H1 (cell line): ENCODE measurements at regions not wholly inside any gene's neighbourhood (a gene's known extent, or its start where the extent isn't known, plus 50 kb on each side); places are given as distances from the start of the nearest gene placed in this dataset.

ENCODE experiments used
- CTCF ChIA-PET: fragments of 300-600 bp; sonication (Branson Sonifier 250); formaldehyde crosslinking; loops from one replicate; lab custom pipeline; 2021; ENCODE audit not compliant: partially characterized antibody; lab: Charles Lee
- POLR2A ChIA-PET: fragments of 300-600 bp; sonication (Branson Sonifier 250); formaldehyde crosslinking; loops from one replicate; lab custom pipeline; 2021; ENCODE audit warnings: inconsistent platforms; ENCODE audit not compliant: partially characterized antibody; lab: Charles Lee
- DNase-seq, 2 experiments: peaks; one replicate each; pipeline versions ENCODE4 v3.0.0 to v3.0.0-alpha.2; 2010 to 2022; ENCODE audit warnings: low spot score in 2 of 2, low read depth in 1 of 2, mixed read lengths in 1 of 2
- FAIRE-seq: peaks from 2 replicates; lab custom pipeline; 2011; peaks lifted over from hg19 to GRCh38; lab: Jason Lieb, UNC
- H2AFZ ChIP-seq: 2 replicates; pipeline ENCODE4 v1.8.1; 2012; ENCODE audit warnings: low read length, inconsistent platforms
- H2AK5ac ChIP-seq: 2 replicates; pipeline ENCODE4 v1.6.1; 2013; ENCODE audit warnings: low read depth, low read length
- H2BK120ac ChIP-seq: replicated peaks from 2 replicates; pipeline ENCODE3; 2013; ENCODE audit warnings: low read depth, low read length, inconsistent platforms
- H2BK12ac ChIP-seq: 2 replicates; pipeline ENCODE4 v1.6.1; 2013; ENCODE audit warnings: low read depth, low read length
- H2BK15ac ChIP-seq: 2 replicates; pipeline ENCODE4 v1.6.1; 2013; ENCODE audit warnings: low read length
- H2BK20ac ChIP-seq: 2 replicates; pipeline ENCODE4 v1.6.1; 2013; ENCODE audit warnings: low read length
- H2BK5ac ChIP-seq: 2 replicates; pipeline ENCODE4 v1.6.1; 2013; ENCODE audit warnings: low read depth, low read length
- H3K14ac ChIP-seq: 2 replicates; pipeline ENCODE4 v1.6.1; 2013; ENCODE audit warnings: inconsistent platforms; ENCODE audit not compliant: insufficient read length
- H3K18ac ChIP-seq: 2 replicates; pipeline ENCODE4 v1.6.1; 2013; ENCODE audit warnings: low read length; ENCODE audit errors: extremely low read depth
- H3K23ac ChIP-seq: 2 replicates; pipeline ENCODE4 v1.6.1; 2013; ENCODE audit warnings: inconsistent platforms; ENCODE audit not compliant: insufficient read length
- H3K23me2 ChIP-seq: 2 replicates; pipeline ENCODE4 v1.6.1; 2013; ENCODE audit warnings: low read depth, low read length
- H3K27ac ChIP-seq: 2 replicates; pipeline ENCODE4 v1.6.1; 2011; ENCODE audit warnings: low read depth, low read length, inconsistent platforms
- H3K27me3 ChIP-seq, 4 experiments: replicated peaks in 1 of 4; 1 replicate in 1 of 4; 2 replicates in 3 of 4; pipeline versions ENCODE4 v1.6.1 to v1.8.1; 2011 to 2013; ENCODE audit warnings: low read length in 3 of 4, mild to moderate bottlenecking in 3 of 4, inconsistent platforms in 2 of 4, mixed read lengths in 2 of 4, moderate library complexity in 1 of 4; ENCODE audit not compliant: control insufficient read depth in 3 of 4, insufficient read depth in 3 of 4; ENCODE audit errors: extremely low read depth in 1 of 4
- H3K36me3 ChIP-seq, 4 experiments: 2 replicates each; pipeline versions ENCODE4 v1.6.1 to v1.8.1; 2011 to 2013; ENCODE audit warnings: mild to moderate bottlenecking in 4 of 4, low read length in 3 of 4, moderate library complexity in 2 of 4, control low read depth in 1 of 4, inconsistent platforms in 1 of 4; ENCODE audit not compliant: insufficient read depth in 4 of 4, control insufficient read depth in 2 of 4
- H3K4ac ChIP-seq: replicated peaks from 2 replicates; pipeline ENCODE3; 2013; ENCODE audit warnings: low read length, low read depth, mixed read lengths, inconsistent platforms; ENCODE audit not compliant: insufficient read length
- H3K4me1 ChIP-seq, 4 experiments: replicated peaks in 1 of 4; 1 replicate in 1 of 4; 2 replicates in 3 of 4; pipeline versions ENCODE4 v1.6.1 to v1.8.1; 2011 to 2013; ENCODE audit warnings: low read length in 3 of 4, inconsistent platforms in 2 of 4, mixed read lengths in 1 of 4; ENCODE audit not compliant: insufficient read depth in 4 of 4, control insufficient read depth in 3 of 4
- H3K4me2 ChIP-seq, 2 experiments: 2 replicates each; pipeline versions ENCODE4 v1.6.1 to v1.8.1; 2011 to 2013; ENCODE audit warnings: low read depth in 2 of 2, low read length in 2 of 2, control low read depth in 1 of 2, inconsistent platforms in 1 of 2, mild to moderate bottlenecking in 1 of 2; ENCODE audit not compliant: insufficient read depth in 1 of 2
- H3K4me3 ChIP-seq, 4 experiments: fragments of 200-600, 300-600 bp in 1 of 4; sonication (generic), shearing (Covaris generic), sonication (Bioruptor Twin) in 1 of 4; 2 replicates each; pipeline versions ENCODE4 v1.5.1 to v1.8.1; 2011 to 2016; ENCODE audit warnings: low read length in 4 of 4, low read depth in 3 of 4, control low read depth in 2 of 4, inconsistent platforms in 2 of 4, mild to moderate bottlenecking in 2 of 4, mixed read lengths in 1 of 4, moderate library complexity in 1 of 4; ENCODE audit not compliant: insufficient read depth in 2 of 4; ENCODE audit errors: extremely low read depth in 1 of 4
- H3K56ac ChIP-seq: replicated peaks from 2 replicates; pipeline ENCODE3; 2013; ENCODE audit warnings: low read depth, mild to moderate bottlenecking, mixed read lengths, low read length, inconsistent platforms; ENCODE audit not compliant: insufficient read length
- H3K79me1 ChIP-seq: 2 replicates; pipeline ENCODE4 v1.6.1; 2013; ENCODE audit warnings: low read depth, low read length, control low read depth
- H3K79me2 ChIP-seq, 2 experiments: 2 replicates each; pipeline versions ENCODE4 v1.6.1 to v1.8.1; 2012 to 2013; ENCODE audit warnings: low read length in 2 of 2, mild to moderate bottlenecking in 2 of 2, inconsistent platforms in 1 of 2; ENCODE audit not compliant: insufficient read depth in 2 of 2, control insufficient read depth in 1 of 2
- H3K9ac ChIP-seq, 4 experiments: replicated peaks in 1 of 4; 1 replicate in 1 of 4; 2 replicates in 3 of 4; pipeline versions ENCODE4 v1.6.1 to v1.8.1; 2011 to 2013; ENCODE audit warnings: low read depth in 3 of 4, low read length in 3 of 4, control low read depth in 2 of 4, mild to moderate bottlenecking in 2 of 4, moderate library complexity in 2 of 4, inconsistent platforms in 1 of 4; ENCODE audit errors: extremely low read depth in 1 of 4
- H3K9me3 ChIP-seq, 2 experiments: 2 replicates each; pipeline versions ENCODE4 v1.6.1 to v1.8.1; 2012 to 2013; ENCODE audit warnings: mild to moderate bottlenecking in 2 of 2, moderate library complexity in 2 of 2, control low read depth in 1 of 2, inconsistent platforms in 1 of 2, low read depth in 1 of 2, low read length in 1 of 2, mixed read lengths in 1 of 2; ENCODE audit not compliant: insufficient read depth in 2 of 2
- H4K20me1 ChIP-seq, 2 experiments: replicated peaks in 1 of 2; 2 replicates each; pipeline versions ENCODE3 to v1.8.1; 2011 to 2013; ENCODE audit warnings: inconsistent platforms in 2 of 2, low read length in 2 of 2, mild to moderate bottlenecking in 1 of 2; ENCODE audit not compliant: insufficient read depth in 2 of 2, control insufficient read depth in 1 of 2
- H4K5ac ChIP-seq: 2 replicates; pipeline ENCODE4 v1.6.1; 2013; ENCODE audit warnings: low read length, low read depth, mixed read lengths, inconsistent platforms; ENCODE audit not compliant: insufficient read length
- H4K8ac ChIP-seq: 2 replicates; pipeline ENCODE4 v1.8.0; 2013; ENCODE audit warnings: mild to moderate bottlenecking, moderate library complexity, low read length, inconsistent platforms; ENCODE audit not compliant: insufficient read depth; ENCODE audit errors: extremely low read depth
- H4K91ac ChIP-seq: replicated peaks from 2 replicates; pipeline ENCODE3; 2013; ENCODE audit warnings: low read length, mixed read lengths, inconsistent platforms; ENCODE audit not compliant: insufficient read length
- GTF2F1 ChIP-seq: IDR thresholded peaks from 2 replicates; pipeline ENCODE4 v1.6.1; 2012; ENCODE audit warnings: low read depth, low read length, improper control_type of control experiment, borderline replicate concordance
- MAFK ChIP-seq: IDR thresholded peaks from 2 replicates; pipeline ENCODE4 v1.6.1; 2012; ENCODE audit warnings: low read depth, mild to moderate bottlenecking, improper control_type of control experiment, low read length
- WGBS, 2 experiments: shearing (Covaris generic) in 1 of 2; methylation state at CpG; one replicate each; pipeline versions ENCODE4 v1.1.6 to v1.1.7; 2013 to 2015; ENCODE audit warnings: low lambda C conversion rate in 2 of 2, mixed read lengths in 2 of 2, inconsistent platforms in 1 of 2, low coverage in 1 of 2, missing lambda C conversion rate in 1 of 2; ENCODE audit not compliant: insufficient replicate concordance in 2 of 2, insufficient coverage in 1 of 2, insufficient read length in 1 of 2; ENCODE audit errors: extremely low coverage in 1 of 2, missing lambda C conversion rate in 1 of 2; 5-methylcytosine and 5-hydroxymethylcytosine counted together

GRCh38 chr14:97760050-97760449, 962.9 kb downstream of the VRK1 start:
- Histone ChIP-seq H2BK12ac (no peak overlapping the region), H3K4me3 (no peak overlapping the region), H2BK120ac (no peak overlapping the region), H2BK5ac (no peak overlapping the region), H2BK15ac (no peak overlapping the region), H3K14ac (no peak overlapping the region), H3K23me2 (no peaks in the 10 kb centered on the region), H3K9me3 (no peaks in the 10 kb centered on the region), H2BK20ac (no peak overlapping the region), H3K18ac (no peak overlapping the region), H3K4me2 (no peak overlapping the region), H3K27me3 (no peaks in the 10 kb centered on the region), H4K91ac (no peak overlapping the region), H3K79me2 (no peaks in the 10 kb centered on the region), H3K79me1 (no peaks in the 10 kb centered on the region), H3K4me1 (peaks cover 8 to 14% (median 10%) of the 10 kb centered on the region in 4 experiments; a peak in 6 of 7 replicates), H3K27ac (no peak overlapping the region), H3K36me3 (no peaks in the 10 kb centered on the region), H4K20me1 (no peaks in the 10 kb centered on the region), H4K8ac (no peak overlapping the region), H3K4ac (no peak overlapping the region), H3K9ac (no peak overlapping the region), H3K23ac (no peak overlapping the region), H2AK5ac (no peak overlapping the region), H3K56ac (no peak overlapping the region), H4K5ac (no peak overlapping the region), H2AFZ (no peak overlapping the region)
- TF ChIP-seq MAFK, result peak; percentile 63; the same call in 1 of the 2 replicates
- no peak for TF ChIP-seq GTF2F1
- FAIRE-seq (no peak), DNase-seq (no peak)
- ChIA-PET POLR2A (no interaction called here), CTCF (no interaction called here)
- WGBS, 2 experiments, result 89% methylated on average over 1 of the region's 1 CpG; no CpG with 5 or more reads in 1 of the 2 experiments
